ES-I3 (cell line): ENCODE measurements at regions not wholly inside any gene's neighbourhood (a gene's known extent, or its start where the extent isn't known, plus 50 kb on each side); places are given as distances from the start of the nearest gene placed in this dataset.

Source experiments
- H3K36me3 ChIP-seq: 2 replicates; pipeline ENCODE4 v1.6.1; 2013; ENCODE audit warnings: mild to moderate bottlenecking, low read length, control low read depth, moderate library complexity; ENCODE audit not compliant: insufficient read depth
- H3K4me1 ChIP-seq: 2 replicates; pipeline ENCODE4 v1.6.1; 2013; ENCODE audit warnings: mild to moderate bottlenecking, control low read depth, low read length; ENCODE audit not compliant: insufficient read depth
- H3K9ac ChIP-seq: 2 replicates; pipeline ENCODE4 v1.6.1; 2013; ENCODE audit warnings: low read depth, mild to moderate bottlenecking, low read length, moderate library complexity
- H3K9me3 ChIP-seq: 2 replicates; pipeline ENCODE4 v1.6.1; 2013; ENCODE audit warnings: mild to moderate bottlenecking, low read length, moderate library complexity; ENCODE audit not compliant: control insufficient read depth, insufficient read depth

GRCh38 chr15:81504170-81504905, 130.3 kb upstream of the TMC3 start:
- H3K9ac ChIP-seq, result no peak overlapping the region
- no peaks in the 10 kb centered on the region; the same call in 1 of the 2 replicates for H3K4me1 ChIP-seq
- no peaks in the 10 kb centered on the region for H3K9me3 ChIP-seq
- H3K36me3 ChIP-seq, result no peaks in the 10 kb centered on the region

GRCh38 chr15:81502439-81502838, 128.4 kb upstream of the TMC3 start:
- H3K9me3 ChIP-seq, result no peaks in the 10 kb centered on the region
- no peaks in the 10 kb centered on the region for H3K36me3 ChIP-seq
- no peak overlapping the region for H3K9ac ChIP-seq
- no peaks in the 10 kb centered on the region for H3K4me1 ChIP-seq

- Histone ChIP-seq H3K36me3 (no peaks in the 10 kb centered on the region), H3K9ac (no peak overlapping the region), H3K4me1 (no peaks in the 10 kb centered on the region), H3K9me3 (no peaks in the 10 kb centered on the region)
Measured at GRCh38 chr15:81500081-81500480, 126.1 kb upstream of the TMC3 start.

GRCh38 chr15:81498294-81498693, 124.3 kb upstream of the TMC3 start:
- Histone ChIP-seq H3K36me3 (no peaks in the 10 kb centered on the region), H3K9ac (no peak overlapping the region), H3K9me3 (no peaks in the 10 kb centered on the region), H3K4me1 (no peaks in the 10 kb centered on the region)

DNA sequence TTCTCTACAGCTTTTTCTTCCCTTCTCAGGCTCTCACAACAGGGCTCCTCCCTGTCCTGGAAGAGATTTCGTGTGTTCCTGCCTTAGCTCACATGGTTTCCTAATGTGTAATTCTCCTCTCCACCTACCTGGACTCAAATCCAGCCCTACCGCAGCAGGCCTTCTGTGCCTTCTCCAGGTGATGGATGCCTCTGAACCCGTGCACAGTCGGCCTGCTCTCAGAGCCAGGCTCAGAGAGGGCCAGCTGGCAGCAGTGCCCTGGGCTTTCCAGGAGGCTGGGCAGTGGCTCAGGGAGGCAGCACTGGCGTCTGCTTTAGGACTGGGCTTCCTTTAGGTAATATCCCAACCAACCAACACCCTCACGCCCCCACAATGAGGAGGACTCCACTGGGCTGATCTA, 123.2 kb upstream of the TMC3 start:
- Histone ChIP-seq H3K9ac (no peak overlapping the region), H3K4me1 (no peaks in the 10 kb centered on the region), H3K36me3 (no peaks in the 10 kb centered on the region), H3K9me3 (no peaks in the 10 kb centered on the region)

DNA sequence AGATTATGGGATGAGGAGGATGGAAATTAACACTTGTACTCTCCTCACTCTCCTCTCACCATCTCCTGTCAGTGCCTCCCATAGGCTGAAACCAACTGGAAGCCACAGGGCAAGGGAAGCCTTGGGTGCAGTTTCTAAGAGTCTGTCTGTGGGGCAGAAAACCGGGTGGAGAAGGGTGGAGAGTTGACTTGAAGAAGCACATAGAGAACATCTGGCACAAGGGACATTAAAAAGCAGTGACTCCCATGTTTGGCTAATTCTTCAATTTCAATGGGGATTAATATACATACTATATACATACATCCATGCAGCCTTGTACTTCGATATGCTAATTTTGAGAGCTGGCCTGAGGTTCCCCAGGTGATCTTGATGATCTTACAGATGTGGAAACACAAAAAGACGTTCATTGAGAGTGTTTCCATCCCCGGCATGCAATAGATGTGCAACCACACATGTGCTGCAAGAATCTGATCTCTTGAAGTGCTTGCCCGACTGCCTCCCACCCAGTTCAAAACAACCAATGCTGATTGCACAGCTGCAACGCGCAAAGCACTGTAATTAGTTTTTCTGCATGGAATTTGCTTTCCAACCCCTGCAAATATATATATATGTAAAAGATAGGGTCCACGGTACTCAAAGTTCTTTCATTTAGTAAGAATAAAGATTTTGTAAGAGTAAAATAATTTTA, 121.9 kb upstream of the TMC3 start:
- Histone ChIP-seq H3K9ac (no peak overlapping the region), H3K4me1 (no peaks in the 10 kb centered on the region), H3K9me3 (no peaks in the 10 kb centered on the region), H3K36me3 (no peaks in the 10 kb centered on the region)

DNA sequence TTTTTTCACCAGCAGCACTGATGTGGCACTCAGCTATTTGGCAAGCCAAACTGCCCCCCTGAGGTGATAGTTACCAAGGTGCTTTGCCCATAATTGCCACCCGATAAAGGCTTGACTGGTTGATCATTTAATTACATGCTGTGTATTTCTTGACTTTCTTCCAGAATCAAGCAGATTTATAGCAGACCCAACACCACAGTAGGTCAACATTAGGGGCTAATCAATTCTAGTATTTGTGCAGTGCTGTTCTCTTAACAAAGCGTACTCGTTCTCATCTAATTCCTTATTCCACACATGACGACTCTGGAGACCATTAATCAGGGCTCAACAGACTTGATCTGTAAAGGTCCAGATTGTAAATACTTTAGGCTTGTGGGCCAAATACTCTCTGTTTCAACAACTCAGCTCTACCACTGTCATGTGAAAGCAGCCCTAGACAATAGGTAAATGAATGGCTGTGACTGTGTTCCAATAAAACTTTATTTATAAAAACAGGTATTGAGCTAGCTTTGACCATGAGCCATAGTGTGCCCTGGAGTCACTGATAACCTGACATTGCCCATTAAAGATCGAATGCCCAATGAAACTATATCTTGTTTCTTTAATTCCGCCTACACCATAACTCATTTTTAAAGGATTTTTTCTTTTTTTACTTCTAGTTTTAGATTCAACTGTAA, 119.1 kb upstream of the TMC3 start:
- H3K9ac ChIP-seq, result no peak overlapping the region
- H3K4me1 ChIP-seq, result no peaks in the 10 kb centered on the region
- H3K36me3 ChIP-seq, result no peaks in the 10 kb centered on the region
- no peaks in the 10 kb centered on the region for H3K9me3 ChIP-seq

- H3K36me3 ChIP-seq, result no peaks in the 10 kb centered on the region
- no peaks in the 10 kb centered on the region for H3K9me3 ChIP-seq
- H3K9ac ChIP-seq, result no peak overlapping the region
- H3K4me1 ChIP-seq, result no peaks in the 10 kb centered on the region
Measured at GRCh38 chr15:81492331-81492968, 118.4 kb upstream of the TMC3 start.

DNA sequence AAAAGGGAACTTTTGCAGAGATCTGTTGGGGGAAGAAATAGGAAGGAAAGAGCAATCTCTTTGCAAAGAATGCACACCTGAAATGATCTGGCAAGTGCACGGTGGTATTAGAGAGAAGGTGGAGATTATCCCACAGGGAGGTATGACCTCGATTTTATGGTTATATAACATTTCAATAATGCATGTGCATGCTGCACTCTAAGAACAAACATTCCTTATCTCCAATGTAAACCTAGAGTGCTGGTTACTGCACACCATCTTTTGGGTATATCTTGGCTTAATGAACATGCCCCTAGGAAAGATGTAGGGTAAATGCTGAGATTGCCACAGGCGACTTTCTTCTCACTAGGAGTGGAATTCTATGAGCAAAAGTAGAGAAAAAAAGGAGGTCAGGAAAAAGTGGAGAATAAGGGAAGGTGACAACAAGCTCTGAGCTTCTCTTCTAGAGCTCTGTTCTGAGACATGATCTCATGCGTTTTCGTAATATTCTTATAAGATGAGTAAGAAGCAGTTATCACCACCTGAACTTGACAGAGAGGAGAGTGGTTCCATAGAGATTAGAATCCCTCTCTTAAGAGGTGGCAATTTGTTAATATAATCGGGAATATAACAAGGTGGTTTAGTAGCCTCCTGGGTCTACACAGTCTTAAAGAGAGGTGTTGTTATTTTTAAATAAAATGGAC, 117.5 kb upstream of the TMC3 start:
- no peak overlapping the region for H3K9ac ChIP-seq
- no peaks in the 10 kb centered on the region for H3K4me1 ChIP-seq
- no peaks in the 10 kb centered on the region for H3K36me3 ChIP-seq
- H3K9me3 ChIP-seq, result no peaks in the 10 kb centered on the region

GRCh38 chr15:81485806-81486205, 111.8 kb upstream of the TMC3 start:
- Histone ChIP-seq H3K4me1 (no peaks in the 10 kb centered on the region), H3K9me3 (no peaks in the 10 kb centered on the region), H3K9ac (no peak overlapping the region), H3K36me3 (no peaks in the 10 kb centered on the region)

DNA sequence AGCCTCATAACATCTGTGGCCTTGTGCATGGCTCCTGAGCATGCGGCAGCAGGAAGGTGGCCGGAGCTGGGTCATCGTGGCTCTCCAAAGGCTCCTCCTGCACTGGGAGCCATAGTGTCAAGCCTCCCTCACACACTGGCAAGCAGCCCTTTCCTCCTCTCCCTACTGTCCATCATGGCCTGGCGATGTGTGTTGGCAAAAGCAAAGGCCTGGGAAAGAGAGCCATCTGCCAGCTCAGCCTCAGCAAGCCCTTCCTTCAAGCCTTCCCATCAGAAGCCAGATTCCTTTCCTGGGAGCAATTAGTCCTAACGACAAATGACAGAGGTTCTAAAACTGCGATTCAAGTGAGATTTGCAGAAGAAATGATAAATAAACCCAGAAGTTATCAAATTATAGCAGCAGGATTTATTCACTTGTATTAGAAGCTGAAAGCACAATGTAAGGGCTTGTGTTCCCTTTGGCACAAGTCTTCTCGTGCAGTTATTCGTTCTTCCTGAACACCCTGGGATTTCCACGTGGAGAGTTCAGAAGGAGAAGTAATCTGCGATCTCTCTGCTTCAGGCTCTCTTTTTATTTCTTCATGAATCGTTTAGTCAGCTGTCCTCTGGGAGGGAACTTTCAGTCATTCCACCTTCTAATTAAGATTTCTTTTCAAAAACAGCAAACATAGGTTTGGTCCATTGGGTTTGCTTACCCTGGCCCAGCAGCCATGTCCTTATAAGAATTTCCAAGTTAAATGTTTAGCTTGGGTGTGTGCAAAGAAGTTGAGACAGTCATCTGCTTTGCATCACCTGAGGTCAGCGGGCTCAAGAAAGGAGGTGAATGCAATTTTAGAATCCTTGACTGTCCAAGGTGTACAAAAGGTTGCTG, 110.3 kb upstream of the TMC3 start:
- H3K36me3 ChIP-seq, result no peaks in the 10 kb centered on the region
- no peaks in the 10 kb centered on the region for H3K4me1 ChIP-seq

GRCh38 chr15:81483496-81483895, 109.5 kb upstream of the TMC3 start:
- no peaks in the 10 kb centered on the region for H3K9me3 ChIP-seq
- H3K36me3 ChIP-seq, result no peaks in the 10 kb centered on the region
- no peaks in the 10 kb centered on the region for H3K4me1 ChIP-seq
- no peak overlapping the region for H3K9ac ChIP-seq

More for the DNA sequence above, 110.3 kb upstream of the TMC3 start:
- no peaks in the 10 kb centered on the region for H3K9me3 ChIP-seq
- no peak overlapping the region for H3K9ac ChIP-seq

GRCh38 chr15:81481346-81481745, 107.3 kb upstream of the TMC3 start:
- no peaks in the 10 kb centered on the region for H3K4me1 ChIP-seq

More at GRCh38 chr15:81481346-81481745, 107.3 kb upstream of the TMC3 start:
- H3K9ac ChIP-seq, result no peak overlapping the region
- no peaks in the 10 kb centered on the region for H3K9me3 ChIP-seq
- no peaks in the 10 kb centered on the region for H3K36me3 ChIP-seq
